Esophagus squamous epithelium (tissue), 4 donors: ENCODE measurements at regions not wholly inside any gene's neighbourhood (a gene's known extent, or its start where the extent isn't known, plus 50 kb on each side); places are given as distances from the start of the nearest gene placed in this dataset.

Source experiments
- CTCF ChIP-seq, 6 experiments: fragments of 450-650 bp in 4 of 6; fragments of 200-600 bp in 2 of 6; sonication (generic) in 2 of 6; IDR thresholded peaks; one replicate each; pipeline ENCODE4 v1.5.1; 2016 to 2019; ENCODE audit warnings: antibody characterized with exemption in 6 of 6, mild to moderate bottlenecking in 4 of 6, moderate library complexity in 4 of 6
- POLR2A ChIP-seq, 4 donors: fragments of 450-650 bp; IDR thresholded peaks; one replicate each; pipeline ENCODE4 v1.6.1; 2017; ENCODE audit warnings: antibody characterized with exemption in 4 of 4, mild to moderate bottlenecking in 4 of 4, moderate library complexity in 3 of 4

GRCh38 chr9:135225619-135226228 is 138.3 kb downstream of the OLFM1 start:
- TF ChIP-seq CTCF (IDR thresholded peaks at IDR 0.05), result no peak
- TF ChIP-seq POLR2A (IDR thresholded peaks at IDR 0.05), result no peak
